GM18867 (cell line): ENCODE measurements at regions not wholly inside any gene's neighbourhood (a gene's known extent, or its start where the extent isn't known, plus 50 kb on each side); places are given as distances from the start of the nearest gene placed in this dataset.
"Not testable (repeated sequence)": the region's sequence is repeated elsewhere in the genome, so short reads cannot be mapped to it uniquely, and the experiment has no call there.

Experiments
- ATAC-seq: cut with Tn5 transposase; IDR thresholded peaks from one replicate; pipeline ENCODE4 v1.9.1; 2021; ENCODE audit warnings: mild to moderate bottlenecking, moderate library complexity; ENCODE audit not compliant: unreplicated experiment

- not testable (repeated sequence) for ATAC-seq
Measured at GRCh38 chr7:6938284-6938683, 112.2 kb upstream of the CCZ1B start.

- ATAC-seq = not testable (repeated sequence)
Measured at GRCh38 chr7:6939126-6939525, 113.1 kb upstream of the CCZ1B start.

- ATAC-seq = not testable (repeated sequence)
Measured at GRCh38 chr7:6939896-6940295, 113.8 kb upstream of the CCZ1B start.

DNA sequence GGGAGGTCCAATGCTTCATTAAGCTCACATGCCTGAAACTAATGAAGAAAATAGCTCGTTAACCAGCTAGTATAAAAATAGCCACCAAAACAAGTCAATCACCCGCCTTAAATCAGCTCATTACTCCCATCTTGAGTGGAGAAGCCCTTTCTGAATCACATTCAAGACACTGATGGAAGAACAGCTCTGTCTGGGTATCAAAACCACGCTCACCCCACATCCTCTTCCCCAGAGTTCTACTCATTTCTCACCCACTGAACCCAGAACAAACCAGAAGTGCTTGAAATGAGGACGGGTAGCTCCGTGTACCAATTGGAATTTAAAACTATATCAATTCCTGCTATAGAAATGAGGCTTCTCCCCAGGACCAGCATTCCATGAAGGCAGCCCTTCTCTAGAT, 120.8 kb upstream of the CCZ1B start:
- not testable (repeated sequence) for ATAC-seq

DNA sequence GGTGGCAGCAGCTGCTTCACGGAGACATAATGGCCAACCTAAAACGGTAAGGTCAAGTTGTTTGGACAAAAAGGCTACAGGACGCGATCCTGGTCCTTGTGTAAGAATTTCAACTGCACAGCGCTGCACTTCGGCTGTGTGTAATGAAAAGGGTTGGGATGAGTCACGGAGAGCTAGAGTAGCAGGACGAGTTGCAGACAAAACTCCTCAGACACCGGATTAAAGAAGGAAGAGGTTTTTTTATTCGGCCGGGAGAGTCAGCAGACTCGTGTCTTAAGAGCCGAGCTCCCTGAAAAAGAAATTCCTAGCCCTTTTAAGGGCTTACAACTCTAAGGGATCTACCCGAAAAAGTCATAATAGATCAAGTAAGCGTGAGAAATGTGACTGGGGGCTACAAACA, 124.2 kb upstream of the CCZ1B start:
- not testable (repeated sequence) for ATAC-seq

- ATAC-seq = not testable (repeated sequence)
Measured at GRCh38 chr7:6951553-6951952, 125.5 kb upstream of the CCZ1B start.

GRCh38 chr7:6953138-6953797, 127.2 kb upstream of the CCZ1B start:
- not testable (repeated sequence) for ATAC-seq

GRCh38 chr7:6953798-6954181, 127.7 kb upstream of the CCZ1B start:
- ATAC-seq = not testable (repeated sequence)

DNA sequence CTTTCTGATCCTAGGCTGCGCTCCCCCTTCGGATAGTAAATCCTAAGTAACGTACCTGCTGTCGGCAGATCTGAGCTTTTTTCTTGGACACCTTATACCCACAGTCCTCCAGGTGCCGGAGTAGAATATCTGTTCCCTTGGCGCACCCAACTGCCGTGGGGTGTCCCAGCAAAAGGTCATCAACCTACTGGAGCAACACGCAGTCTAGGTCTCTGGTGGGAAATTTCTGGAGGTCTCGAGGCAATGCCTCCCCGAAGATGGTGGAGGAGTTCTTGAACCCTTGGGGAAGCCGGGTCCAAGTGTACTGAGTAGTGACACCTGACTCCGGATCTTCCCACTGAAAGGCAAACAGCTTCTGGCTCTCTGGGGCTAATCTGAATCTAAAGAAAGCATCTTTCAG, 129.3 kb upstream of the CCZ1B start:
- not testable (repeated sequence) for ATAC-seq

DNA sequence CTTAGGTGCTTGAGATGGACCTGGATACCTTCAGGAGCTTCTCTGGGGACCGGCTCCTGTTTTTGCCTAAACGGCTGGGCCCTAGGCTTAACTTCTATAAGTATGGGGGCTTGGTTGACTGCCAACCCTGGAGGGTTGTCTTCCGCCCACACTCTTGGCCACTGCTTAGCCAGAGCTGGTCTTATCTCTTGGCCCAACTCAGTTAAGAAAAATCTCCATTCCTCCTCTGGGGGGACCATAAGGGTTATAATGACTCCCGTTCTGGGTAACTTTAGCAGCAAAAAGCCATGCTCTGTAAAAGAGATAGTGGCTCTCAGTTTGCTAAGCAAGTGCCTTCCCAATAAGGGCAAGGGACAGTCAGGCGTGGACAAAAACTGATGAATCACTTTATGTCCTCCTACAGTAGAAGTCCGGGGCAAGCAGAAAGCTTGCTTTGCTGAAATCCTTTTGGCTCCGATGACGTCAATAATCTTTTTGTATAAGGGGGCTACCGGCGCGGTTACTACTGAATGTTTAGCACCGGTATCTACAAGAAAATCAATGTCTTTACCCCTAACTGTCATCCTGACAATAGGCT, 130.0 kb upstream of the CCZ1B start:
- not testable (repeated sequence) for ATAC-seq

GRCh38 chr7:6958371-6958770, 132.3 kb upstream of the CCZ1B start:
- ATAC-seq = not testable (repeated sequence)

- ATAC-seq = not testable (repeated sequence)
Measured at GRCh38 chr7:6959942-6960341, 133.9 kb upstream of the CCZ1B start.

DNA sequence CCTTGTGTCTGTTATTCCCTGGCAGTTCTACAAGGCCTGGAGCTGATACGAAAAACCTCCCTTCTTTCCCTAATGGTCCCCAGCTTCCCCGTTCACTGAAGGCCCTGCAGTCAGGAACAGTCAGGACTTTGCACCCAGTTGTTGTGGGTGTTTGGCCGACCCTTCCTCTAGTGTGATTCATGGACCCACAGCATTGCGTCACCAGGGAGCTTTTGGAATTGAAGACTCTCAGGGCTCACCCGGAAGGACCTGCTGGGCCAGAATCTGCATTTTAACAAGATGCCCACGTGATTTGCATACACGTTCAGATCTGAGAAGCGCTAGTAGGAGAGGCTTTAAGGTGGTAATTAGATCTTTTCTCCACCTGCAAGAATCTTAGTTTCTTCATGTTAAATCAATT, 136.8 kb upstream of the CCZ1B start:
- ATAC-seq = not testable (repeated sequence)

GRCh38 chr7:6965051-6965450, 139.0 kb upstream of the CCZ1B start:
- ATAC-seq = not testable (repeated sequence)

GRCh38 chr7:6970180-6970579, 144.1 kb upstream of the CCZ1B start:
- ATAC-seq = not testable (repeated sequence)

- ATAC-seq = not testable (repeated sequence)
Measured at GRCh38 chr7:6974876-6975275, 148.8 kb upstream of the CCZ1B start.

GRCh38 chr7:6975346-6975745, 149.3 kb upstream of the CCZ1B start:
- ATAC-seq = not testable (repeated sequence)

- ATAC-seq = not testable (repeated sequence)
Measured at GRCh38 chr7:6977368-6977767, 151.3 kb upstream of the CCZ1B start.

- ATAC-seq = not testable (repeated sequence)
Measured at GRCh38 chr7:6978326-6978725, 152.3 kb upstream of the CCZ1B start.

DNA sequence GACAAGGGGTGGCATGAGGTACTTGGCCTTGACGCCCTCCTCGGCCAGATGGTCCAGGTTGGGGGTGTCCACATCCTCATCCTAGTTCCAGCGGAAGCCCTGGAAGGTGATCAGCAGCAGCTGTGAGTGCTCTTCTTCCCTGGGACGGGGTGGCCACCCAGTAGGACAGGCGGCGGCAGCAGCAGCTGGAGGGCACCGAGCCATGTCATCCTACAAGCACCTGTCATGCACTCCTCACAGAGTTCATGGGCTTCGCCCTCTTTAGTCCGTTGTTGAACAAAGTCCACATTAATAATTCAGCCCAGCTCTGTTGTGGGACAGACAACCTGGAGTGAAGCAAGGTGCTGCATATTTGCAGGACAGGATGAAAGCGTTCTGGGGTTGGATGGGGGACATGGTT, 153.4 kb upstream of the CCZ1B start:
- not testable (repeated sequence) for ATAC-seq

DNA sequence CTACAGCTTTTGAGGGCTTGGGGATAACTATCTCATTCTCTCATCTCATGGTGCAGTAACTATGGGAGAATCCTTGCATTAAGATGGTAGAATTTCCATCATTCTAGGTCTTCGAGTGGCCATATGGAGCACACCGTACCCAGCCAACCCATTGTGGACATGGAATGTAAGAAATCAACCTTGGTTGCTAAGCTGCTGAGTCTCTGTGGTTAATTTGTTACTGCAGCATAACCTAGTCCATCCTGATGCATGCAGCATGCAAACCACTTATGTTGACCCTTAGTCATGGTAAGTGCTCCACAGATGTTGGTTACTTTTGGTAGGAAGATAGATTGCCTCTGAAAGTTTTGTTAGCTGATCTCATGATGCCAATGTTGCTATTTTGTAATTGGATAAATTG, 156.3 kb upstream of the CCZ1B start:
- ATAC-seq = not testable (repeated sequence)

DNA sequence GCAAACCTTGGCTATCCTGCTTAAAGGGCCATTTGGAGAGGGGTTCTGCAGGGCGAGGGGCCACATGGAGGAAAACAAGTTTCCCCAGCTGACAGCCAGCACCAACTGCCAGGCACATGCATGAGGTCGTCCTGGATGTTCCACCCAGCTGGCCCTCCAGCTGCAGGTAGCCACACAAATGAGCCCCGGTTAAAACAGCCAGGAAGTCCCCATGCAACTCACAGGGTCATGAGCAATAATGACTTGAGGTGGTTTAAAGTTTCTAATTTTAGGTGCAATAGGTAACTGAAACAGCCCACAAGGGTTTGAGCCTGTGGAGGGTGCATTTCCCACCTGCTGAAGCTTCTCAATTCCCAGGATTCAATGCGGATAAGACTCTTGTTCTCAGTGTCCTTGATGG, 160.8 kb upstream of the CCZ1B start:
- not testable (repeated sequence) for ATAC-seq

- not testable (repeated sequence) for ATAC-seq
Measured at GRCh38 chr7:6988608-6989007, 162.5 kb upstream of the CCZ1B start.
